T-helper 9 cell (primary cell): ENCODE measurements at regions not wholly inside any gene's neighbourhood (a gene's known extent, or its start where the extent isn't known, plus 50 kb on each side); places are given as distances from the start of the nearest gene placed in this dataset.
"Not testable (repeated sequence)": the region's sequence is repeated elsewhere in the genome, so short reads cannot be mapped to it uniquely, and the experiment has no call there.

Experiments used
- DNase-seq: peaks from one replicate; pipeline ENCODE4 v3.0.0-alpha.2; 2020

DNA sequence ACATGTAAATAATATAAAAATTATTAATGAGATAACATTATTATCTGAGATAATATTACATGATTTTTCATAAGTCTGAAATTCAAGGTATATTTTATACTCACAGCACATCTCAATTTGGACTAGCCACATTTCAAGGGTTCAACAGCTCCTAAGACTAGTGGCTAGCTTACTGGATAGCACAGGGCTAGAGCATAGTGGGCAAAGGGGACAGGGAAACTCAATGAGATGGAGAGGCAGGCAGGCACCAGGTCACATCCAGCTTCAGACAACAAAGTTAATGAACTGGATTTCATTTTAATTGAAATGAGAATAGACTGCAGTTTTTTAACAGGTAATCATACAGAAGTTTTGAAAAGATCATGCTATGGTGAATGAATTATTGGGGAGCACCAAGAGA lies 137.4 kb downstream of the NBPF8 start:
- not testable (repeated sequence) for DNase-seq

DNA sequence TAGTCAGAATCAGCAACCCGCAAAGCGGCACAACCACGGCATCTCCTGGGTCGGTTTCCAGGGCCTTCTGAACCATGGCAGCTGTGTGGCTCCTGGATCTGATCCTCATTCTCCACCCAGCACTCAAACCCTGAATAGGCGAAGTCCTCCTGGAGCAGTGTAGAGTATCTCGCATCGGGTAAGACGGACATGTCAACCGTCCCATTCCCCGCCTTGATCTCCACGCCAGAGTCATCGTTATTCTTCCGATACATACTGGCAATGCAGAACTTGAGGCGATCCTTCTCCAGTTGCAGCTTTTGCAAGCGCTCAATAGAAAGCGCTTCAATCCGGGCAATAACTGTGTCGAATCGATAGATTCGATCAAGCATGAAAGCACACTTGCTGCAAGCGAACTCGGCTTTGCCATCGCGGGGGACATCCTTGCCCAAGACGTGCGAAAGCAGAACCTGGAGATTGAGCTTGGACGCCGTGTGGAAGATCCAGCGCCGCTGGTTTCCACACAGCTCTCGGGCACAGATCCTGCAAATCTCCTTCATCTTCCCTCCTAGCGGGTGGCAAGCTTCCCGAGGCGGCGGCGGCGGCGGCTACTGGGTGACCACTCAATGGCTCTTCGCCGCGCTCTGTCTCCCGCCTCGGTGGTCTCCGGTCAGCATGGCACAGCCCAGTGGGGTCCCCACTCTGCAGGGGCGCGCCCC lies 142.9 kb downstream of the NBPF8 start:
- peak; percentile 3 for DNase-seq

DNA sequence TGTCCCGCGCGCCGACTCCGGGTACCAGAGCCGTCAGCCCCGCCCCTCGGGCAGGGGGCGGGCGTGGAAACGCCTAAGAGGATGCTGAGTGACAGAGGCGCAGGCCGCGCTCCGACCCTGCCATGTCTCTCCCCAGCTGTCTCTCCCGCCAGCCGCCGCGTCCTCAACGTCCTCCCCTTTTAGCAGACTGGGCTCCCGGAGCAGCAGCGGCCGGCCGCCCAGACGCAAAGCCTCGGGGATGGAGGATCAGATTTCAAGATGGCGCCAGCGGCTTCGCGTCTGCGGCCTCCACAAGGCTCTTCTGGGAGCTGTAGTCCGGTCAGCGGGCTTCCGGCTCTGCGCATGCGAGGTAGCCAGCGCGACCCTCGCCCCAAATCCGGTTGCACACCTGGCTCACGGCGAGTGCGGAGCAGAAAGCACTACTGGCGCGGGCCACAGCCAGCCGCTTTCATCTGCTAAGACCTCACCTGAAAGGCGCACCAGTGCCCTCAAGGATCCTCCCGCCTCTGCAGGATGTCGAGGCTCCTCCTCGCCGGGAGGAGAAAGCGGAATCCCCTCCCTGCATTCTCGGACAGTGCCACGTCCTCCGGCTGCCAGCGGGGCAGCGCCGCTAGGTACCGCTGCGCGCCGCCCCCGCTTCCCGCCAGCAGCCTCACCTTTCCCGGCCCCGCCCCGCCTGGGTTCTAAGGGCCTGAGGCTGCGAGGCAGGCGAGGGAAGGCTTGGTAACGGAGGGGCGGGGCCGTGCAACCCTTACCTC lies 143.6 kb downstream of the NBPF8 start:
- DNase-seq, result peak; percentile 21

DNA sequence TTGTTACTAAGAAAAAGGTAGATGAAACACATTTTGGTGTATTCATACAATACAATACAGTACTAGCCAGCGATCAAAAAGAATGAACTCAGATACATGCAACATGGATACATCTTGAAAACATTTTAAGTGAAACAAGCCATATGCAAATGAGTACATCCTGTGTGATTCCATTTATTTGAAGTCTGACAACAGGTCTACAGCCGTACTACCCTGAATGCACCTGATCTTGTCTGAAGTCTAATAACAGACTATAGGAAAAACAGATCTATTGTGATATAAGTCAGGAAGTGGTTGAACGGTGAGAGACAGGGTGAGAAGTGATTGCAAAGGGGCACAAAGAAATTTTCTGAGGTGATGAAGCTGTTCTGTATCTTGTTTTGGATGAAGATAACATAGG lies 146.9 kb downstream of the NBPF8 start:
- DNase-seq, result not testable (repeated sequence)

DNA sequence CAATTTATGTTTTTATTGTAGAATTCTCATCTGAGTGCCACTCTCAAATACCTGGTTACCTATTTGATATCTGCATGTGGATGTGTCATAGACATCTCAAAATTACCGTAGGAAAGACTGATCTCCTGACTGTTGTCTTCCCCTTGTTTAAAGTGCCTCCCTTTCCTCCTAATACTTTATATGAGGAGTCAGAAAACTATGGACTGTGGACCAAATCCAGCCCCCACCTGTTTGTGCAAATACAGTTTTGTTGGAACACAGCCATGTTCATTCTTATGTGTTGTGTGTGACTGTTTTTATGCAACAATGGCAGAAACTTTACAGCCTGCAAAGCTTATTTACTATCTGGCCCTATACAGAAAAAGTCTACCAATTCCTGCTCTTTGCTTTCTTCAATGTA lies 150.6 kb downstream of the NBPF8 start:
- DNase-seq, result not testable (repeated sequence)

DNA sequence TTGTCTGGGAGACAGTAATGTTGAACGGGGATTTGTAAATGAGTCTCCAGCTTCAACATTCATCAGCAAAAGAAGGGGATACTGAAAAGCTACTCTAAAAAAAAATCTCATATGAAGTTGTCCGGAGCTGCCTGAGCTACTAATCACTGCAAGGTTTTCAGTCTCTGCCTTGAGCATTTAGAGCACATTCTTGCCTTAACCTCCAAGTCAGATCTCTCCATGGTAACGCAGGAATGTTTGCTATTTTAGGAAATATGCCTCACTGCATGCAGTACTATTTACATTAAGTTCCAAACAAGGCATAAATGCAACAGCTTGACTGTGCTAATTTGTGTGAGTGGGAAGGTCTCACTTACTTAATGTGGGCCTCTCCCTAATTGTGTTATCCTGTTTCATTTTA lies 152.8 kb downstream of the NBPF8 start:
- not testable (repeated sequence) for DNase-seq

DNA sequence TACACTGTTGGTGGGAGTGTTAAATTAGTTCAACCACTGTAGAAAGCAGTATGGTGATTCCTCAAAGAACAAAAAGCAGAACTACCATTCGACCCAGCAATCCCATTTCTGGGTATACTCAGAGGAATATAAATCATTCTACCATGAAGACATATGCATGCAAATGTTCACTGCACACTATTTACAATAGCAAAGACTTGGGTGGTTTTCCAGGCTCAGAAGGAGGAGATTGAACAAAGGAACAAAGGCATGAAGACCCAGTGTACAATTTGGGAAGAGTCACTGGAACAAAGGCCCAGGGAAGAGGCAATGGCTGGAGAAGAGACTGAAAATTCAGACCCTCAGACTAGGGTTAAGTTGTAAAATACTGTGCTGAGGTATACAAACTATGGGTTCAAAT lies 148.5 kb upstream of the NBPF26 start:
- DNase-seq, result not testable (repeated sequence)

DNA sequence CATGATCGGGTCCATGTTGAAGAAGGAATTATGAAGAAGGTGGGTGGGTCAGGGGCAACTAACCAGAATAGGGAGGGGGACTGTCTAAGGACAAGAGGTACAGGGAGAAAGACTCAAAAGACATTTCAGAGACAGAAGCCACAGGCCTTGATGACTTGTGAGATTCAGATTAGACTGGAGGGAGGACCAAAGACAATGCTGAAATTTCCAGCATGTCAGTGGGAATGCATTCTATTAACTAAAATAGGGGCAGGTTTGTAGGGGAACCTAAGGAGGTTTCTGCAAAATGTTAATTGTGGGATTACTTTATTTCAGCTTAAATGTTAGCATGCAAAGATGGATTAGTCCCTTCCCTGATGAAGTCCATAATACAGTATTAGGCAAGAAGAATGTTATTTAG lies 141.6 kb upstream of the NBPF26 start:
- not testable (repeated sequence) for DNase-seq

DNA sequence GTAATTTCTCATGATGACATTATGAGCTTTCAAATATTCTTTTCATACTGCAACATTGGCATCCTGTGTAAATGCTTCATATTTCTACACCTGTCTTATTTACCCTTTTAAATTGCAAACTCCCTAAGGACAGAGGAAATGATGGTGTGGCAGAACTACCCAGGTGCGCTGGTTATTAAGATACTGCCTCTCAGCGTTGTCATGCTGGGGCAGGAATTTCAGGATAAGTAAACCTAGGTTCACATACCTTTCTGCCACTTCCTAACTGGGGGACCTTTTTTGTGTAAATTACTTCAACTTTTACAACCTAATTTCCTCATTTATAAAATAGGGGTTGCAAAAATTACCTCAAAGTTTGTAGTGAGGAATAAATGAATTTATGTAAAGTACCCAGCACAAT lies 137.7 kb upstream of the NBPF26 start:
- DNase-seq, result not testable (repeated sequence)

DNA sequence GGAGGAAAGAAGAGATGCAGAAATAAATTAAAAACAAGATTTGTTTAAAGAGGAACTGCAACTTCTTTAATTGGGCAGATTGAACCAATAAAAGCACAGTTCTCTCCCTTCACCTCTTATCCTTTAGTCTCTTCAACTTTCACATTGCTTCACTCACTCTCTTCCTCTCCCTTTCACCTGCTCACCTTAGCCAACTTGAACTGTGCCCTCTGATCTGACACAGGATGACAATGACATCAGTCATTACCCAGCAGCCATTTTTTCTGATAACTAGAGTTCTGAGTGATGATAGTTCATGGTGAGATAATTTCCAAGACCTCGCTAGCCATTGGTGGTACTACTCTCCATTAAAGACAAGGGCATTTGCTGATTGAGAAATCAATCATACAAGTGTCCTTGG lies 134.9 kb upstream of the NBPF26 start:
- not testable (repeated sequence) for DNase-seq

DNA sequence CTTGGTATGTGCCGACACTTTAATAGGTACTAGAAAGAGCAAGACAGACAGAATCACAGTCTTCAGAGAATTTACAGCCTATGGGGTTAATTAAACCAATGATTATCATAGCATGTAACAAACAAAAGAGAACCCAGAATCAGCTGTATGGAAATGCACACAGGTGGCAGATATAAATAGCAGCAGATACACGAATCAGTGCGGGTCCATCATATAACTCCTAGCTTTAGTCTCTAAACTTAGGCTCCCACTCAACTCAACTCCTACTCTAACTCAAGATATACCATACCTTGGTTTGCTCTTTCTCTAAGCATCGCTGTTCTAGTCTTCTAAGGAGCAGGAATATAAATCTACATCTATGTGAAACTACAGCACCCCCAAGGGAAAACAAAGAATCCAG lies 132.0 kb upstream of the NBPF26 start:
- DNase-seq, result not testable (repeated sequence)

DNA sequence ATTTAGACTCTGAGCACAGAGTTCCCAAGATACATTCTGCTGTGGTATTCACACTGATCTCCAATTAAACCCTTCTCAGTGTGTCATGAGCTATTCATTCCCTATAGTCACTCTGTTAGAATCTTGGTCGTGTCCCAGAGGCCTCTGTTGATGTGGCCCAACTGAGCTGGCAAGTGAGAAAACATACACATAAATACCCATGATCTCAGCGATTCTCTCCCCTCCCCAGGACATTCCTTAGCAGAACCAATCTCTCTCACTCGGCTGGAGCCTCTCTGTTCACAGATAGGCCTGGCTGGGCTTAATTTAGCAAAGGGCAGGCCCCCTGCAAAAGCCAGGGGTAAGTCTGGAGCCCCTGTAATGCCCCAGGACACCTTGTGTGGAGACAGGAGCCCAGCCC lies 130.8 kb upstream of the NBPF26 start:
- DNase-seq, result not testable (repeated sequence)

DNA sequence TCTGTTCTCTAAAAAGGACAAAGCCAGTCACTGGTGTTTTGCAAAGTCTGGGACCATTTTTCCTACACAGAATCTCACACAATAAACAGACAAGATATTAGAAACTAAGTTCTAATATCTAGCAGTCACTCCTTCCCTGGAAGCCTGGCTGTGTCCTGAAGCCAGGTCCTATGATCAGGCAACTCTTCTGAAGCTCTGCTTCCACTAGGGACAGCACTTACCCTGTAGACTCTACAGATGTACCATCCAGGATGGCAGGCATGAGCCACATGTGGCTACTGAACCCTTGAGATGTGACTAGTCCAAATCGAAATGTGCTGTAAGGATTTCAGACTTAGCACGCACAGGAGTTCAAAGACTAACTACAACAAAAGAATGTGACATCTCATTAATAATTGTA lies 130.1 kb upstream of the NBPF26 start:
- not testable (repeated sequence) for DNase-seq

DNA sequence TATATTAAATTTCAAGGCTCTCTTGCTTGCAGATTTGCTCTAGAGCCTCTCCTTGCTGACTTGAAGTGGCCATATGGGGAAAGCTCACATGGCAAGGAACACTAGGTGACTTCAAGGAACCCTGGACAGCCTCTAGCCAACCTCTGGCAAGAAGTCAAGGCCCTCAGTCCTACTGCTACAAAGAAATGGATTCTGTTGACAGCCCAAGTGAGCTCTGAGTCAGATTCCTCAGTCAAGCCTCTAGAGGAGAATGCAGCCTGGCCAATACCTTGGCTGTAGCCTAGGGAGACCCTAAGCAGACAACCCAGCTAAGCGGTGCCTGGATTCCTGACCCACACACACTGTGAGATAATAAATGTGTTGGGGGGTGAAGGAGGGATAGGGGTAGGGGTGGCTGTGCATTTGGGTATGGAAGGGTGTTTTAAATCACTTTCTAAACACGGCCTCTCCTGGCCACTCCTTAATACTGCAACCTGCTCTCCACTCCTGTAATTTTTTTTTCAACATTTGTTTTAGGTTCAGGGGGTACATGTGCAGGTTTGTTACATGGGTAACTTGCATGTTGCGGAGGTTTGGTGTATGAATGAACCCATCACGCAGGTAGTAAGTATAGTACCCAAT lies 125.3 kb upstream of the NBPF26 start:
- DNase-seq, result not testable (repeated sequence)

DNA sequence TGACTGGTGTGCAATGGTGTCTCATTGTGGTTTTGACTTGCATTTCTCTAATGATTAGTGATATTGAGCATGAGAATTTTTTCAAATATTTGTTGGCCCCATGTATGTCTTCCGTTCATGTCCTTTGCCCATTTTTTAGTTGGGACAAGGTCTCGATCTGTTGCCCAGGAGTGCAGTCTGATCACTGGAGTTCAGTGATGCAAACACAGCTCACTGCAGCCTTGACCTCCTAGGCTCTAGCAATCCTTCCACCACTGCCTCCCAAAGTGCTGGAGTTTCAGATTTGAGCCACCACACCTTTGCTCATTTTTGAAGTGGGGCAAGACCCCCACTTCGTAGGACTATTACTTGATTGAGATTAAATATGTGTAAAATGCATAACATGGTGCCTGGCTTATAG lies 124.2 kb upstream of the NBPF26 start:
- not testable (repeated sequence) for DNase-seq

DNA sequence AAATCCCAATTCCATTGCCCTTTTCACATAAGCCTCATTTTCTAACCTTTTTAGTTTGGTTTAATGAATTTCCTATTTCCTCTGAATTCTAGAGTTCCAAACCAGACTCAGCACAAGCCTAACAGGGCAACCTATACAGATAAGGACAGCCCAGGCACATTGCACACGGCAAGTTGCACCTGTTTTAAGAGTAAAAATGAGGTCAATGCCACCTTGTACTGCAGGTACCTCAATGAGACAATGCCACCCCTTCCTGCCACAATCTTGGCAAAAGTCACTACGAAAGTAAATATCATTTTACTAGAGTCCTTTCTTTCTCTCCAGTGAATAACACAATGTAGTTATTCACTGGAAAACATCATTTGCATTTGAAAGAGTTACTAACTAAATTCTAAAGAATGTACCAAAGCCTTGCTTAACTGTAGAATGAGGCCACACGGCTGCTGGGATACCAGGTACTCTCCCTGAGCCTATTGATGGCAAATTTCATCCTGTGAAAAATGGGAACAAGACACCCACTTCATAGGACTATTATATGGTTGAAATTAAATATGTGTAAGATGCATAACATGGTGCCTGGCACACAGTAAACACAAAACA lies 123.2 kb upstream of the NBPF26 start:
- not testable (repeated sequence) for DNase-seq

DNA sequence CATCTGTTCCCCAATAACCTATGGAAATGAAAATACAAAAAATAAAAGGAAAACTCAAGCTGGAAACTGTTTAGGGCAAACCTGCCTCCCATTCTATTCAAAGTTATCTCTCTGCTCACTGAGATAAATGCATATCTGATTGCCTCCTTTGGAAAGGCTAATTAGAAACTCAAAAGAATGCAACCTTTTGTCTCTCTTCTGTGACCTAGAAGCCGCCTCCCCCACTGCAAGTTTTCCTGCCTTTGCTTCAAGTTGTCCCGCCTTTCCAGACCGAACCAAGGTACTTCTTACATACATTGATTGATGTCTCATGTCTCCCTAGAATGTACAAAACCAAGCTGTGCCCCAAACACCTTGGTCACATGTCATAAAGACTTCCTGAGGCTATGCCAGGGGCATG lies 115.9 kb upstream of the NBPF26 start:
- not testable (repeated sequence) for DNase-seq

DNA sequence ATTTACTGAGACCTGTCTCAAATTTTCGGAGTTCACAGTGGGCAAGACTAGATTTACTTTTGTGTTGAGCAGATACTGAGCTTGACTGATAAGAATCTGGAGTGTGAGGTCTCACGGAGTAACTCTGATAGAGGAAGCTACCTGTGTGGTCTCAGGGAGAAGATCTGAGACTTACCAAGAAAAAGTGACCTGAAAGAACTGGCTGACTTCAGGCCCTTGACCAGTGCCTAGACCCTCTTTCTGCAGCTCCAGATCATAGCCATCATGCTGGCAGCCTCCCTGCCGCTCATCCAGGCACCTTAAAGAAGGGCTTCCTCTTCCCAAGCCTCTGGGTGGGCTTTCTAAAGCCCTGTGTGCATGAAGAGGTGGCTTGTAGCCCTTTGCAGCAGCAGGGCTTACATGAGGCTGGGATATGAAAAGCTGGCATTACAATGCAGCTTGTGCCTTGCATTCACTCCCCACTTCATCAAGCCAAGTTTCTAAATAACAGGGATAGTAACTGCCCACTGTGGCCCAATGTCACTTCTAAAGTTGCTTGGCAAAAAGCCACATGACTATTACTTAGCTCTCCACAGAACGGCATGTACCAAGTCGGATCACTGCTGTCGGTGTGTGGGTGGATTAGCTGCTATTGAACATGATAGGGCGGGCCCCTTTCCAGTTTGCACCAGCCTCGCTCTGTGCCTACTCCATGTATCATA lies 115.3 kb upstream of the NBPF26 start:
- DNase-seq, result not testable (repeated sequence)

DNA sequence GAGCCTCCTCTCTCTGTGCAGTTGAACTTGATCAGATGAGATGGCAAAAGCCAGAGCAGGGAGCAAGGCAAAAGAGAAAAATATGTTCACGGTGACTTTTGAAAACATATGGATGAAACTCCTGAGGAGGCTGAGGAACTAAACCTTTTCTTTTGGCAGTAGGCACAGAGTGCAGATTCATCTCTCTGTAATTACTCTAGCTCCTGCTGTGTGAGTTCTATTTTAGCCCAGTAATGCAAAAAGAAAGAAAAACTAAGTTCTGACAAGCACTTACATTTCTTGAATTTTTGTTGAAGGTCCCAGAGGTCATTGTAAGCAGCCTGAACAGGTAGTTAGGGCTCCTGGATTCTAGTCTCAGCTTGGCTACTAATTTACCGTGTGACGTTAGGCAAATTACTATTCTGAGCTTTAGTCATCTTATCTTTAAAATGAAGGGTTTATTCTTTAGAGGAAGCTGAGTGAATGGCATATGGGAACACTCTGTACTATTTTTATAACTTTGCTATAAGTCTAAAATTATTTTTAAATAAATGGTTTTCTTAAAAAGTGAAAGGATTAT lies 114.7 kb upstream of the NBPF26 start:
- not testable (repeated sequence) for DNase-seq

DNA sequence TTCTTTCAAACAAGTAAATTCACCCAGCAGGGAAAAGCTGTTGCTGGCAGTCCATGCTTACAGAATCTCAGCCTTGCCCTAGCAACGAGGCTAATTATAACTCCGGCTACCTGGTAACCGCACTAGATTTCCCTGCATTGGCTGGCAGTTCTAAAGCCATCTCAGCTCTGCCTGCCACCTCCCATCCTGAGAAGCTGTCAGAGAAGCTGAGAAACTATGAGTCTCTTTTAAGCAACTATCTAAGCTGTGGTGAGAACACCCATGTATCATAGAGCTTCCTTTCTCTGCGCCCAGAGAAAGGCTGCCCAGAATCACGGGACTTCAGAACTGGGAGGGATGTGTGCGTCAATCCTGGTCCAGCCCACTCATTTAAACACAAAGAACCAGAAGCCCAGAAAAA lies 113.9 kb upstream of the NBPF26 start:
- not testable (repeated sequence) for DNase-seq

DNA sequence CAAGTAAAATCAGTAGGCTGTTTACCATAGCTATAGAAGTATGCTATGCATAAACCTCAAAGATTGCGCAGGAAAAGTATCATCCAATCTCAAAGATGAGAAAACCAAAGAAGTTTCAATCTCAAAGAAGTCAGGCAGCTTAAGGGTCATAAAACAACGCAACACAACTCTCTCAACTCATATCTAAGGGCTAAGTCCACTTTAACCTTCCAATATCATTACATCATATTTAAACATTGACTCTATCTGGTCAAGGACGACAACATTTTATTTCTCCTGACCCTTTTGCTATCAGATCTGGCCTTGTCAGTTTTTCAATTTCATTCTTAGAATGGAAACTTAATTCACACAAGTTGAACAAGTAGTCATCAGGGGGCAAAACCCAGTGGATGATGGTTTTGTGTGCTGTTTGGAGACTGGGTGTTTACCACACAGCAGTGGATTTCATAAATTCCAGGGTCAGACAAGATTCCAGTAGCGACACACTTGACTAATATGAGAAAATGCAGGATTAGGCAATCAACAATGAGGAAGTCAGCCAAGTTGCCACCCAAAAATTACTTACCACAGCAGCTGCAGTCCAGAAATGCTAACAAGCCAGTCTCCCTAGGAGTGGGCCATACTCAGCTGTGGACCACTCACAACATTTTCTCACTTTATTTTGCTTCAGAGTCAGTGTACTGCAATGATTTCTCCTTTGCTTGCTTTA lies 108.7 kb upstream of the NBPF26 start:
- DNase-seq, result not testable (repeated sequence)

DNA sequence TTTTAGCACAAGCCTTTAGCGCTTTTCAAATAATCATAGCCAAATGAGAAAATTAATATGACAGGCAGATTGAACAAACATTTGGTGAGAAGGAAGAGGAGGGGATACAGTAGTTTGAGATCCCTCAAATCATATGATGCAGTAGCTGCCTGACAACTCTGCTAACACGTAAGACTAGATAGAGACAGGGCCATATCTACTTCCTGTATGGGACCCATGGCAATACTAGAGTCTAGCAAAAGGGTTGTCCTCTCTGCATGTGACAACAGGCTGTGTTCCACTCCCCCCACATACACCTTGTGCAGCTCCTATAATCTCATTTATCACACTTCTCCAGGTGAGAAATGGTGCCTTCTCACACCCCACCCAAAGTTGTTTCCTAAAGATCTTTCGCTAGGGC lies 106.3 kb upstream of the NBPF26 start:
- not testable (repeated sequence) for DNase-seq
